AG04450 (cell line): ENCODE measurements at regions not wholly inside any gene's neighbourhood (a gene's known extent, or its start where the extent isn't known, plus 50 kb on each side); places are given as distances from the start of the nearest gene placed in this dataset.
A peak's percentile ranks its signal among the peaks of the same experiment; 100 is the strongest.

Experiments used
- CTCF ChIA-PET: fragments of 300-600, 350-600 bp; formaldehyde crosslinking; extraction: SDS; loops from one replicate; lab custom pipeline; 2022; ENCODE audit warnings: antibody characterized with exemption, inconsistent platforms; lab: Charles Lee
- POLR2A ChIA-PET: fragments of 350-600 bp; formaldehyde crosslinking; extraction: SDS; loops from one replicate; lab custom pipeline; 2021; ENCODE audit warnings: antibody characterized with exemption, inconsistent platforms; lab: Yijun Ruan, JAX
- DNase-seq: peaks from one replicate; pipeline ENCODE4 v3.0.0-alpha.2; 2011; ENCODE audit warnings: low read depth, low spot score
- H3K27ac ChIP-seq: one replicate; pipeline ENCODE4 v1.5.1; 2012; ENCODE audit warnings: low read depth, low read length, control low read depth
- H3K27me3 ChIP-seq: one replicate; pipeline ENCODE4 v1.6.0; 2012; ENCODE audit warnings: low read length; ENCODE audit not compliant: control insufficient read depth, insufficient read depth
- H3K4me3 ChIP-seq: 2 replicates; pipeline ENCODE4 v1.5.1; 2011; ENCODE audit warnings: mild to moderate bottlenecking, low read depth, low read length, control low read depth
- H3K9me3 ChIP-seq: 2 replicates; pipeline ENCODE4 v1.5.1; 2012; ENCODE audit warnings: low read length; ENCODE audit not compliant: control insufficient read depth, insufficient read depth
- TF ChIP-seq, protein P1 (sequence below): IDR thresholded peaks from 2 replicates; pipeline ENCODE4 v1.5.1; 2011; ENCODE audit warnings: low read depth, low read length, control low read depth, inconsistent platforms

DNA sequence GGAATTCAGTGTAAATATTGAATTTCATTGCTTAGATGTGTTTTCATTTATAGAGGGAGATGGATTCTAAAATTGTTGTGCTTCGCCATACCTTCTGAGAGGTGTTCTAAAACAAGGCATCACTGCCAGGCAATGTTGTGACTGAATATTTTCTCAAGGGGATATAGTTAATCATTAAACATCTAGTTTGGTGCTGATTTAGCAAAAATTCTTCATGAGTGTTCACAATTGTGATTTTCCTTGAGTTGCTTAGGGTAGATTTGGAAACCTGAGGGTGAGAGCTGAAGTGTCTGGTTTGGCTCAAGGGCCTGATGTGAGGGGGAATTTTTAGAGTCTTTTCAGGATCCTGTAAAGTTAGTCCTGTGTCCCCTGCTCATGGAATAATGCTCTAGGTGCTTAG is 104.5 kb downstream of the MAT2B start:
- Histone ChIP-seq H3K27ac (no peak overlapping the region), H3K9me3 (no peaks in the 10 kb centered on the region), H3K4me3 (no peak overlapping the region), H3K27me3 (no peaks in the 10 kb centered on the region)
- POLR2A ChIA-PET, result no interaction called here
- DNase-seq, result no peak
- TF ChIP-seq, protein P1, sequence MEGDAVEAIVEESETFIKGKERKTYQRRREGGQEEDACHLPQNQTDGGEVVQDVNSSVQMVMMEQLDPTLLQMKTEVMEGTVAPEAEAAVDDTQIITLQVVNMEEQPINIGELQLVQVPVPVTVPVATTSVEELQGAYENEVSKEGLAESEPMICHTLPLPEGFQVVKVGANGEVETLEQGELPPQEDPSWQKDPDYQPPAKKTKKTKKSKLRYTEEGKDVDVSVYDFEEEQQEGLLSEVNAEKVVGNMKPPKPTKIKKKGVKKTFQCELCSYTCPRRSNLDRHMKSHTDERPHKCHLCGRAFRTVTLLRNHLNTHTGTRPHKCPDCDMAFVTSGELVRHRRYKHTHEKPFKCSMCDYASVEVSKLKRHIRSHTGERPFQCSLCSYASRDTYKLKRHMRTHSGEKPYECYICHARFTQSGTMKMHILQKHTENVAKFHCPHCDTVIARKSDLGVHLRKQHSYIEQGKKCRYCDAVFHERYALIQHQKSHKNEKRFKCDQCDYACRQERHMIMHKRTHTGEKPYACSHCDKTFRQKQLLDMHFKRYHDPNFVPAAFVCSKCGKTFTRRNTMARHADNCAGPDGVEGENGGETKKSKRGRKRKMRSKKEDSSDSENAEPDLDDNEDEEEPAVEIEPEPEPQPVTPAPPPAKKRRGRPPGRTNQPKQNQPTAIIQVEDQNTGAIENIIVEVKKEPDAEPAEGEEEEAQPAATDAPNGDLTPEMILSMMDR, result no peak
- CTCF ChIA-PET, result no interaction called here

DNA sequence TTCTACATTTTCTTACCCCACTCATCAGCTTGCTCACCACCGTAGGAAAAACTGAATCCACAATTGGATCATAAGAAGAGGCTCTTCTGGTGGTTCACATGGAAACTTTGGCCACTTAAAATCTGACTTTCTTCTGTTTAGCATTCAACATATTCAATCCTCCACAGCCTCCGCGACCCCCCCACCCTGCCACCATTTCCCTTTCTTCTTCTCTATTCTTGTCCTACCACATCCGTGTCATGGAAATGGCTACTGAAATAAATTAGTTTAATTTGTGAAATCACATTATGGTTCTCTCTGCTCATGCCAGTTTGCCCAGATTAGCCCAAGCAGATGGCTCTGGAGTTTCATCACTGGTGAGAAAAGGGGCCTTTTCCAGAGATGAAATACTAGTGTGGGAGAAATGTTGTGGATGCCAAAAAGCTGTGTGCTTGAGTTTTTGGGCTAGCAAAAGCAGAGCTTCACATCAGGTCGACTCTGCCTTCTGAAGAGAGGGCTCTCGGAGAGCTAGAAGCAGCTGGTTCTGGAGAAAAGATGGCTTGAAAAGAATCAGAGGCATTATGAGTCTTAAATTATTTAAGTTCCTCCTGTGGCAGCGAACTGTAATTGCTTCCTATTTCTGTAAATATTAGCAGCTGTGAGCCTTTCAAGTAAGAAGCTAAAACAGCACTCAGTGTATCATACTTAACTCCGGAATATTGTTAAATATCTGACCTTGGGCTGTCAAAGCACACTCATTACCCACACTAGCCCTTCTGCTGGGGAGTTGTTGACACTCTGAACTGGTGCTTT is 107.1 kb downstream of the MAT2B start:
- no peak overlapping the region for H3K4me3 ChIP-seq
- no peaks in the 10 kb centered on the region for H3K9me3 ChIP-seq
- no peak for DNase-seq
- no peak overlapping the region for H3K27ac ChIP-seq
- TF ChIP-seq, protein P1, result peak; percentile 21; the same call in 1 of the 2 replicates
- ChIA-PET POLR2A (no interaction called here), CTCF (interaction anchor here (1.3 to 1.4 kb wide), 2 partner anchors 9 to 18 kb away, joined by 3 to 4 read pairs; no protein-coding TSS in a partner anchor)
- no peaks in the 10 kb centered on the region for H3K27me3 ChIP-seq

DNA sequence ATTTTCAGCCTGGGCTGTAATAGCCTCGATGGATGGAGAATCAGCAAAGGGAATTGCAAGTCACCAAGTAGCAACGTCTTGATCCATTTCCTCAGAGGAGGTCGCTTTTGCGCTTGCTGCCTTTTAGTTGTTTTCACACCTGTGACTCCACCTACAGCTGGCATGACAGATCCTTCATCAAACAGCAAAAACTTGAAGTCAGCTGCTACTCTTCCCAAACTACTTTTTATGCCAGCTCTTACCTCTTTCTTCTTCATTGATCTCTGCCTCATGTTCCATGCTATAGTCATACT is 107.7 kb downstream of the MAT2B start:
- CTCF ChIA-PET, result interaction anchor here (1.3 to 1.4 kb wide), 2 partner anchors 10 to 18 kb away, joined by 3 to 4 read pairs; no protein-coding TSS in a partner anchor

DNA sequence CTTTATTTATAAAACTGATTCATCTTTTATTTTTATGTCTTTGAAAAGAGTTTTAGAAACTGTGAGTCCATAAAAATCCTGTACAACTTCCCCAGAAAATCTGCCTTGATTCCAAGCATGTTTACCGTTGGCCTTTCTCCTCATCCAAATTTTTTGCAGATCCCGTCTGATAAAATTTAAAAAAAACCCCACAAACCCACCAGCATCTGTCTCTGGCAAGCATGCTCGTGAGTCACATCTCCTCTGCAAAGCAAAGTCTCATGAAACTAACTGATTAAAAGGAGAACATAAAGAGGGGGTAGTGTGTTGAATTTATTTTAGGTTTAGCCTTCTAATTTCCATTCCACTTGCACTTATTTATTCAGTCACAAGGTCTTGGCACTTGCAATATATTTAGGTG is 109.4 kb downstream of the MAT2B start:
- TF ChIP-seq, protein P1, result no peak
- H3K9me3 ChIP-seq, result no peaks in the 10 kb centered on the region
- ChIA-PET POLR2A (no interaction called here), CTCF (no interaction called here)
- no peak overlapping the region for H3K27ac ChIP-seq
- DNase-seq, result no peak
- no peaks in the 10 kb centered on the region for H3K27me3 ChIP-seq
- no peak overlapping the region for H3K4me3 ChIP-seq

More for the DNA sequence above, 107.7 kb downstream of the MAT2B start:
- no peaks in the 10 kb centered on the region for H3K27me3 ChIP-seq
- no peaks in the 10 kb centered on the region for H3K9me3 ChIP-seq
- DNase-seq, result no peak
- TF ChIP-seq, protein P1, result no peak
- POLR2A ChIA-PET, result no interaction called here
- H3K27ac ChIP-seq, result no peak overlapping the region
- no peak overlapping the region for H3K4me3 ChIP-seq

DNA sequence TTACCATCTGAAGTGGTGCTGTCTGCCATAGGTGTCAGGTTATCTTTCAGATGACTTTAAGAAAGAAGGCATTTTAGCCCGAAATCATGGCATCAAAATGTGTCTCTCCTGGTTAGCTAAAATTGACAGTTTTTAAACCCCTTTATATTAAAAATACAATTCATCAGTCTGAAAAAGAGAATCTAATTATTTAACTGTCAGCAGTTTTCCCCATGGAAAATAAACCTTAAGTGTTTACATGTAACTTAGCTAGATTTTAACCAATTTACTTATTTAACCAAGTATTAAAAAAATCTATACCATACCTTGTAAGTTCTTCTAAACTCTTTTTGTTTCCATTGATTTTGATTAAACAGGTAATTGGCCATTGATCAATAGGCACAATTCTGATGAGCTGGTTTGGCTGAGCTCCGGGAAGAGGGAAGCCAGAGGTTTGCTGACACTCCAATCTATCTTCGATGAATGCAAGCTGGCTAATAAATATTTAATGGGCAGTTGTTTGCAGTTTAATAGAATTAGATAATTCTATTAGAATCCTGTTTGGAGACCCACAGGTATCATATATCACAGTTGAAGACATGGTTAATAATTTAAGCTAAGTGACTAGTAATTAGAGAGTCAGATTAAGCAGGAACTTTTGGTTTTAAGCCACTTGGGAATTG is 114.0 kb downstream of the MAT2B start:
- Histone ChIP-seq H3K4me3 (no peak overlapping the region), H3K9me3 (no peaks in the 10 kb centered on the region), H3K27ac (no peak overlapping the region), H3K27me3 (no peaks in the 10 kb centered on the region)
- TF ChIP-seq, protein P1, result no peak
- ChIA-PET CTCF (no interaction called here), POLR2A (no interaction called here)
- DNase-seq, result no peak
